BE2C (cell line): ENCODE measurements at regions not wholly inside any gene's neighbourhood (a gene's known extent, or its start where the extent isn't known, plus 50 kb on each side); places are given as distances from the start of the nearest gene placed in this dataset.

Experiments
- DNase-seq: peaks from one replicate; pipeline ENCODE4 v3.0.0-alpha.2; 2020
- H3K27me3 ChIP-seq: fragments of 250-450 bp; sonication (Bioruptor Pico); 2 replicates; pipeline ENCODE4 v1.5.1; 2020; ENCODE audit warnings: mild to moderate bottlenecking
- H3K36me3 ChIP-seq: fragments of 250-450 bp; sonication (Bioruptor Pico); 2 replicates; pipeline ENCODE4 v1.5.1; 2020; ENCODE audit warnings: mild to moderate bottlenecking
- H3K4me1 ChIP-seq: fragments of 250-450 bp; sonication (Bioruptor Pico); 2 replicates; pipeline ENCODE4 v1.5.1; 2020
- H3K4me3 ChIP-seq: 2 replicates; pipeline ENCODE4 v1.5.1; 2011; ENCODE audit warnings: low read depth, low read length
- H3K9me3 ChIP-seq: fragments of 250-450 bp; sonication (Bioruptor Pico); 2 replicates; pipeline ENCODE4 v1.5.1; 2020
- TF ChIP-seq, protein P1 (sequence below): IDR thresholded peaks from 2 replicates; pipeline ENCODE4 v1.5.1; 2012; ENCODE audit warnings: mild to moderate bottlenecking, low read depth, low read length

GRCh38 chr7:131130324-131130723 is 197.4 kb upstream of the MKLN1 start:
- Histone ChIP-seq H3K4me3 (no peak overlapping the region), H3K4me1 (no peaks in the 10 kb centered on the region), H3K36me3 (no peaks in the 10 kb centered on the region), H3K9me3 (no peaks in the 10 kb centered on the region), H3K27me3 (no peaks in the 10 kb centered on the region)
- TF ChIP-seq, protein P1, sequence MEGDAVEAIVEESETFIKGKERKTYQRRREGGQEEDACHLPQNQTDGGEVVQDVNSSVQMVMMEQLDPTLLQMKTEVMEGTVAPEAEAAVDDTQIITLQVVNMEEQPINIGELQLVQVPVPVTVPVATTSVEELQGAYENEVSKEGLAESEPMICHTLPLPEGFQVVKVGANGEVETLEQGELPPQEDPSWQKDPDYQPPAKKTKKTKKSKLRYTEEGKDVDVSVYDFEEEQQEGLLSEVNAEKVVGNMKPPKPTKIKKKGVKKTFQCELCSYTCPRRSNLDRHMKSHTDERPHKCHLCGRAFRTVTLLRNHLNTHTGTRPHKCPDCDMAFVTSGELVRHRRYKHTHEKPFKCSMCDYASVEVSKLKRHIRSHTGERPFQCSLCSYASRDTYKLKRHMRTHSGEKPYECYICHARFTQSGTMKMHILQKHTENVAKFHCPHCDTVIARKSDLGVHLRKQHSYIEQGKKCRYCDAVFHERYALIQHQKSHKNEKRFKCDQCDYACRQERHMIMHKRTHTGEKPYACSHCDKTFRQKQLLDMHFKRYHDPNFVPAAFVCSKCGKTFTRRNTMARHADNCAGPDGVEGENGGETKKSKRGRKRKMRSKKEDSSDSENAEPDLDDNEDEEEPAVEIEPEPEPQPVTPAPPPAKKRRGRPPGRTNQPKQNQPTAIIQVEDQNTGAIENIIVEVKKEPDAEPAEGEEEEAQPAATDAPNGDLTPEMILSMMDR: no peak
- no peak for DNase-seq

DNA sequence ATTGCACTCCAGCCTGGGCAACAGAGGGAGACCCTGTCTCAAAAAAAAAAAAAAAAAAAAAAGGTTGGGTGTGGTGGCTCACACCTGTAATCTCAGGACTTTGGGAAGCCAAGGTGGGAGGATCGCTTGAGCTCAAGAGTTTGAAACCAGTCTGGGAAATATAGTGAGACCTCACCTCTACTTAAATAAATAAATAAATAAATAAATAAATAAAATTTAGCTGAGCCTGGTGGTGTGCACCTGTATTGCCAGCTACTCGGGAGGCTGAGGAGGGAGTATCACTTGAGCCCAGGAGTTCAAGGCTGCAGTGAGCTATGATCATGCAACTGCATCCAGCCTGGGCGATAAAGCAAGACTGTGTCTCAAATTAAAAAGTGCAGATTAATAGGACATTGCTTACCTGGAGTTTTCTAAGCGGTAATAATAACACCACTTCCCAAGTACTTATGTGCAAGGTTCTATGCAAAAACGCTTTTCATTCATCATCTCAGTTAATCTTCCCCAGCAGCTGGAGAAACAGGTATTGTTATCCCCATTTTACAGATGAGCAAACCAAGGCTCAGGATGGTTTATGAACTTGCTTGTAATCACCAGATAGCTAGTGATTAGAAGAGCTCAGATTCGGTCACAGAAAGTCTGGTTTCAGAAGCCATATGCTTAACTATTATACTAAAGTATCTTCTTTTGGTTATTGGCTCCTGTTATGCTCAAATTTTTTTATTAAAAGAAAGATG is 196.5 kb upstream of the MKLN1 start:
- TF ChIP-seq, protein P1: no peak
- no peaks in the 10 kb centered on the region for H3K27me3 ChIP-seq
- H3K4me1 ChIP-seq: no peaks in the 10 kb centered on the region
- no peak overlapping the region for H3K4me3 ChIP-seq
- H3K36me3 ChIP-seq: no peaks in the 10 kb centered on the region
- H3K9me3 ChIP-seq: no peaks in the 10 kb centered on the region
- no peak for DNase-seq

DNA sequence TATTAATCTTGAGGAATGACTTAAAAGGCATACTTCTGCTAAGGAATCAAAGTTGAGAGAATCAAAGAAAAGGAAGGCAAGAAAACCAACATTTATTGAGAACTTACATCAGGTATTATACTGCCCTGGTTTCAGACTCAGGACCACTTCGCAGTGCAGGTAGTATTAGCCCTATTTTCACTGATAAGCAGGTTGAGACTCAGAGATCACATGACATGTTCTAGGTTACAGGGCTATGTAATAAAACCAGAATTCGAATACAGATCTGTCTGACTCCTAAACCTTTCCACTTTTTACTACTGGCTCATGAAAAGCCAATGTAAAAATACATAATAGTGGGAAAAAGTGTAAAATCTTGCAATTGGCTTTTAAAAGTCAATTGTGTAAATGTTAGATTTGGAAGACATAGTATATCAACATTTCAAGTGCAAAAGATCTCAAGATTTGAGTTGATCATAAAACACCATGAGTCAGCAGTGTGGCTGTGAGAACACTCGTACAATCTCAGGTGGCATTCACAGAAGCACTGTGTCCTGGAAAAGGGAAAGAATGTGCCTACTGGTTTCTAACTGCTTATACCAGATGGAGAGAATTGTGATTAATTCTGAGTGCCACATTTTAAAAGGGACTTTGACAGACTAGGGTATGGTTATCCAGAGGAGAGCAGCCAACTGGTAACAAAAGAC is 195.8 kb upstream of the MKLN1 start:
- no peak for DNase-seq
- Histone ChIP-seq H3K27me3 (no peaks in the 10 kb centered on the region), H3K9me3 (no peaks in the 10 kb centered on the region), H3K36me3 (no peaks in the 10 kb centered on the region), H3K4me3 (no peak overlapping the region), H3K4me1 (no peaks in the 10 kb centered on the region)
- TF ChIP-seq, protein P1: no peak

DNA sequence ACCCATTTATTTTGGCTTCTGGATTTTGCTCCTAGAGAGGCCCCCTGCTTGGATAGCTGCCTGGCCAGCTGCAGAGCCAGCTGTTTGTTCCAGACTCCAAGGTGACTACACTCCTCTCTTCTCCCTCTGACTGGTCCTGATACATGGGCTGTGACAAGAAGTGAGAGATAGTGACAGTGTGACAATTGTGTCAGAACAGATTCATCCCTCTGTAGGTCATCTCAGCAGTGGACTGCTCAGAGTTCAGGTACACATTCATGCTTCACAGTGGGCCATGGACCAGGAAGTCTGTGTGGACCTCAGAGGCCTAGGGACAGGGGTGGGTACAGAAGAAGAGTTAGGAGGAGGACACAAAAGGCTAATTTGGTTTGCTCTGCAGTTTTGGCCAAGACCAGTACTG is 188.2 kb upstream of the MKLN1 start:
- H3K27me3 ChIP-seq: no peaks in the 10 kb centered on the region
- no peaks in the 10 kb centered on the region for H3K36me3 ChIP-seq
- no peak for DNase-seq
- no peaks in the 10 kb centered on the region for H3K4me1 ChIP-seq
- no peak overlapping the region for H3K4me3 ChIP-seq
- no peaks in the 10 kb centered on the region; the same call in 1 of the 2 replicates for H3K9me3 ChIP-seq
- TF ChIP-seq, protein P1: no peak

GRCh38 chr7:131141443-131141967 is 186.2 kb upstream of the MKLN1 start:
- Histone ChIP-seq H3K9me3 (no peaks in the 10 kb centered on the region; the same call in 1 of the 2 replicates), H3K4me3 (no peak overlapping the region), H3K4me1 (no peaks in the 10 kb centered on the region), H3K27me3 (no peaks in the 10 kb centered on the region), H3K36me3 (no peaks in the 10 kb centered on the region)
- DNase-seq: no peak
- TF ChIP-seq, protein P1: no peak

- H3K27me3 ChIP-seq: no peaks in the 10 kb centered on the region
- H3K36me3 ChIP-seq: no peaks in the 10 kb centered on the region
- TF ChIP-seq, protein P1: no peak
- no peak overlapping the region for H3K4me3 ChIP-seq
- no peaks in the 10 kb centered on the region for H3K4me1 ChIP-seq
- DNase-seq: no peak
- no peaks in the 10 kb centered on the region; the same call in 1 of the 2 replicates for H3K9me3 ChIP-seq
Measured at GRCh38 chr7:131143869-131144268, 183.8 kb upstream of the MKLN1 start.
